NOMO-1 treated with dmso at 0.1 percent for 144 hours (cell line): ENCODE measurements at regions not wholly inside any gene's neighbourhood (a gene's known extent, or its start where the extent isn't known, plus 50 kb on each side); places are given as distances from the start of the nearest gene placed in this dataset.
"Not testable (repeated sequence)": the region's sequence is repeated elsewhere in the genome, so short reads cannot be mapped to it uniquely, and the experiment has no call there.

ENCODE experiments used
- DNase-seq: peaks from one replicate; lab custom pipeline; 2025; ENCODE audit not compliant: unreplicated experiment; lab: John Stamatoyannopoulos, UW

DNA sequence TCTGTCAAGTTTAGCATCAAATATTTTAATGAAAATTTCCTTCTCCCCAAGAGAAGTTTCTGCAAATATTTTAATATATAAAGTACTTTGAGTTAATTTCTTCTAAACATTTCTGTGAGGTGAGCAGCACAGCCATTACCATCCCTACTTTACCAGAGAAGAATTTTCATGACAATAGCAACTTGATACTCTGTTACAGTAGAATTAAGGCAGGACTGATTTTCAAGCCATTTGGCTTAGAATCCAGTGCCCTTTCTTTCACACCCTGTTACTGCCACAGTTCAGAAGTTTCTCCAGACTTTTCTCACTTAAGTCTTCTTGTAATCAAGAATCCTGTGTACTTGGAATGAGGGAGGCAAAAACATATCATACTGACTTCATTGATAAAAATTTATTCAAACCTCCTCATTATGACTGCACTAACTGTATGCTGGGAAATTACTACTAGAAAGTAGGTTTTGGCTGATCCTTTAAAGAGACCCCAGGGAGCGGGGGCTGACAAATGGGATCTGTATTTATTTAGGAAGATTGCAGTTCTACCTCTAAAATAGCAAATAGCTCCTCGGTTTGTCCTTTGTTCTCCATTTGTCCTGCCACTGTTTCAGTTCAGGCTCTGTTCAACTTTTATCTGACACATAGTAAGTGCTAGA lies 557.0 kb upstream of the SGO1 start:
- DNase-seq = no peak

DNA sequence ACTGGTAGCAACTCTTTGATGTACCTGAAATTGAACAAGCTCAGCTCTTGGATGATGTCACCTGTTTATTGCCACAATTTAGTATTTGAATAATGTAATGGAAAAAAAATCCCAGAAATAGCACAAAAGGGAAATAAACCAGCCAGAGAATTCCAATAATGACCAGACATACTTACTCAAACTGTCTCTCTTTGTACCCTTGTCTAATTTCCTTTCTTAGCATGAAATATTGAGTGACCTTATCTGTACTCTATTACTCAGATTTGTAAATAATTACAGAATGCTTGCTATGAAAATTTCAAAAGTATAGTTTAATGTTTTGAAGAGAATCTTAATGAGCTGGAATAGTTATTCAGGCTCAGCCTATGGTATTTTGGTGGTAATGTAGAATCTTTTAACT lies 555.4 kb upstream of the SGO1 start:
- DNase-seq = no peak

DNA sequence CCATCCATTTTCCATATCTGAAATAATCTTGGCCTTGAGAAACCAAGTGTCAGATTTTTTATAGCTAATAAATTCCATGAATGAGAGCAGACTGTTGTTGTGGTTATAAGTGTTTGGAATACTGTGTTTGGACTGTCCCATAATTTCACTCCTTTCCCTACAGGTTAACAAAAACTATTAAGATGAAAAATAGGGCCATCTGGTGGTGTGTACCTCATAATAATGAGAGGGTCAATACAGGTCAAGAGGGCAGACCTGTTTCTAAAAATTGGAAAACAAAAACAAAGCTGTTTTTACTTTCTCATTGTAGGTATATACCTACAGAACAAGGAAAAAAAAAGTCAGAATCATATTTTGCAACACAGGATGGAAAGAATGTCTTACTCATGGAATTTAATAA lies 553.8 kb upstream of the SGO1 start:
- no peak for DNase-seq

DNA sequence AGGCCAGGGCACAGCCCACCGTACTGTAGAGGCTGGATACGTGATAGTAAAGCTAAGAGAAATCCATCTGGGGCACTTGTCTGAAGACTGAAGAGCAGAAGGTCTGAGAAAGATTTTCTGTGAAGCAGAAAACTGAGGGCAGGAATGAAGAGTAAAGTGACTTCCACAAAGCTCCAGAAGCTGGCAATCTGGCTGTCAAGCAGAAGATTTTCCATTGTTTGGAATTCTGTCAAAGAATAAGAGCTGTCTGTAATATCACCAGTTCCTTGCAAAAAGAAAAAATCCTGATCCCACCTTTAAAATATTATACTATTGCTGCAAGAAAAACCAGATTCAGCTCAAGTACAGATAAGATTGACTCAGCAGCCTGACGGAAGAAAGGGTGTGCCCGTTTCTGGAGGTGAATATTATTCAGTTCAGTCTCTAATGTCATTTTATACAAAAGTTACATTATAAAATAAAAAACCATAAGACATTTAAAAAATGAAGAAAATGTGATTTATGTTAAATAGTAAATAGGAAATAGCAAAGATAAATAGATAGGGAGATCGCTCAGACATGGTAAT lies 550.4 kb upstream of the SGO1 start:
- DNase-seq = no peak

DNA sequence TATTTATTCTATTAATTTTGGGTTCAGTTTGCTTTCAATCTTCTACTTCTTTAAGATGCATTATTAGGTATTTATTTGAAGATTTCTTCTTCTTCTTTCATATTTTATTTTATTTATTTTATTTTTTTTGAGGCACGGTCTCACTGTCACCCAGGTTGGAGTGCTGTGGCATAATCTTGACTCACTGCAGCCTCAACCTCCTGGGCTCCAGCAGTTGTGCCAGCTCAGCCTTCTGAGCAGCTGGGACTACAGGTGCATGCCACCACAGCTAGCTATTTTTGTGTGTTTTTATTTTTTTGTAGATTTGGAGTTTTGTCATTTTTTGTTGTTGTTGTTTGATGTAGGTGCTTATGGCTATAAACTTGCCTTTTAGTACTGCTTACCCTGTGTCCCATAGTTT lies 543.2 kb upstream of the SGO1 start:
- no peak for DNase-seq

DNA sequence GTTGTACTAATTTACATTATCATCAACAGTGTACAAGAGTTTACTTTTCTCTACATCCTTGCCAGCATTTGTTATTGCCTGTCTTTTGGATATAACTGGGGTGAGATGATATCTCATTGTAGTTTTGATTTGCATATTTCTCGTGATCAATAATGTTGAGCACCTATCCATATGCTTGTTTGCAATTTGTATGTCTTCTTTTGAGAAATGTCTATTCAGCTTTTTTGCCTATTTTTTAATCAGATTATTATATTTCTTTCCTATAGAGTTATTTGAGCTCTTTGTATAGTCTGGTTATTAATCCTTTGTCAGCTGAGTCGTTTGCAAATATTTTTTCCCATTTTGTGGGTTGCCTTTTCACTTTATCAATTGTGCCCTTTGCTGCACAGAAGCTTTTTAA lies 540.8 kb upstream of the SGO1 start:
- no peak for DNase-seq

DNA sequence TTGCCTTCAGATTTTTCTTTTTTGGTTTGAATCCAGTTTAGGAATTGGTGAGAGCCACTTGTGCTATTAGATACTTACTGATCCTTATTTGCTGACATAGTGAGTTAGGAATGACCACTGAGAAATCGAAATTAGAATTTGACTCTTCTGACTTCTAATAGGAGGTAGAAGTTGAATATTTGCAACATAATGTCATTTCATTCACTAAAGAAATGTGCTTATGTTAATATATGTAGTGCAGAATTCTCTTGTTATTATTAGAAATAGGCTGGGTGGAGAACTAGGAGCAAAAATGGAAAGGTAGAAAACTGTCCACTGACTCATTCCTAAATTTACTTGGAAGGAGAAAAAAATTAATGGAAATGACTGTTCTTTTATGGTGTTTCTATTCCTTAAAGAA lies 538.2 kb upstream of the SGO1 start:
- no peak for DNase-seq

DNA sequence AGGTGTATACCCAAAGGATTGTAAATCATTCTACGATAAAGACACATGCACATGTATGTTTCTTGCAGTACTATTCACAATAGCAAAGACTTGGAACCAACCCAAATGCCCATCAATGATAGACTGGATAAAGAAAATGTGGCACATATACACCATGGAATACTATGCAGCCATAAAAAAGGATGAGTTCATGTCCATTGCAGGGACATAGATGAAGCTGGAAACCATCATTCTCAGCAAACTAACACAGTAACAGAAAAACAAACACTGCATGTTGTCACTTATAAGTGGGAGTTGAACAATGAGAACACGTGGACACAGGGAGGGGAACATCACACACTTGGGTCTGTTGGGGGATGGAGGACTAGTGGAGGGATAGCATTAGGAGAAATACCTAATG lies 530.4 kb upstream of the SGO1 start:
- not testable (repeated sequence) for DNase-seq

DNA sequence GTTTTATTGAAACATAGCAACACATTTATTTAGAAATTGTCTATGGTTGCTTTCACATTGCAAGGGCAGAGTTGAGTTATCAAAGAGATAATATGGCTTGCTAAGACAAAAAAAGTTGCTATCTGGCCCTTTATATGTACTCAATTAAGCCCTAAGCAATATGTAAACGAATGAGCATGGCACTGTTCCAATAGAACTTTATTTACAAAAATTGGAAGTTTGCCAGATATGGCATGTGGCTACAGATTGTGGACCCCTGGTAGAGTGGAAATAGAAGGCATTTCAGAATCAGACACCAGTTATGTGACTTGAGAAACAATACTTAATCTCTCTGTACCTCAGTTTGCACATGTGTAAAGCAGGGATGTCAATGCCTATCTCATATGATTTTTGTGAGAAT lies 515.6 kb upstream of the SGO1 start:
- no peak for DNase-seq

DNA sequence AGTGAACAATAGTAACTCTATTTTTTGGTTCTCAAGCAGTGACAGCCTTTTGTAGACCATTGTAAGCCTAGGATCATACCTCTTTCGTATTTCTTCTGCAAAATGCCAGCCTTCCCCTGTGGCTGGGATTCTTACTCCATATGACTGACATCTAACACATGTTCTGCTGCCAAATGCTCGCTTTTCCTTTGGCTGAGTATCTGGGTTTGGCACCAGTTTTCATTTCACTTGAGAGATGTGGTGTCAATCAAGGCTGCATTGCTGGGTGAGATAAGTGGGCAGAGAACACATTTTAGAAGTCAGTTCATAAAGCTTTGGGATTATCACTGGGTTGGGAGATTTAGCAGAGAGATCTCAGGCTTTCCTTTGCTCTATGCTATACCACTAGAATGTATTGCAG lies 514.7 kb upstream of the SGO1 start:
- DNase-seq = no peak

DNA sequence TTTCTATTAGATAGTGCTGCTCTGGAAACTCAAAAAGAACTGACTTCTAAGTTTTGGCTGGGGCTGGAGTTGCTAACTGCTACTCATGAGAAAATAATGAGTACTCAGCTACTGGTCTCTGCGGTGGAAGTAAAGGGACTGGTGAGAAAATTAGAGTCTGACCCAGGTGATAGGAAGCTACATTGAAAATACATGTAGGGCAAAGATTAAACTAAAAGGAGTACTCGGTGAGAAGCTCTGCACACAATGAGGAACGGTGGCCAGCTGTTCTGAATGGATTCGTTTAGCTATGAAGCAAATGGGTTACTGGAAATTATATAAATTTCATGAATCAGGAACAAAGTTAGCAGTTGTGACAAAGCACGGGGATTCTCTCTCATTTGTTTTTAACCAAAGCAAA lies 512.9 kb upstream of the SGO1 start:
- DNase-seq = no peak

DNA sequence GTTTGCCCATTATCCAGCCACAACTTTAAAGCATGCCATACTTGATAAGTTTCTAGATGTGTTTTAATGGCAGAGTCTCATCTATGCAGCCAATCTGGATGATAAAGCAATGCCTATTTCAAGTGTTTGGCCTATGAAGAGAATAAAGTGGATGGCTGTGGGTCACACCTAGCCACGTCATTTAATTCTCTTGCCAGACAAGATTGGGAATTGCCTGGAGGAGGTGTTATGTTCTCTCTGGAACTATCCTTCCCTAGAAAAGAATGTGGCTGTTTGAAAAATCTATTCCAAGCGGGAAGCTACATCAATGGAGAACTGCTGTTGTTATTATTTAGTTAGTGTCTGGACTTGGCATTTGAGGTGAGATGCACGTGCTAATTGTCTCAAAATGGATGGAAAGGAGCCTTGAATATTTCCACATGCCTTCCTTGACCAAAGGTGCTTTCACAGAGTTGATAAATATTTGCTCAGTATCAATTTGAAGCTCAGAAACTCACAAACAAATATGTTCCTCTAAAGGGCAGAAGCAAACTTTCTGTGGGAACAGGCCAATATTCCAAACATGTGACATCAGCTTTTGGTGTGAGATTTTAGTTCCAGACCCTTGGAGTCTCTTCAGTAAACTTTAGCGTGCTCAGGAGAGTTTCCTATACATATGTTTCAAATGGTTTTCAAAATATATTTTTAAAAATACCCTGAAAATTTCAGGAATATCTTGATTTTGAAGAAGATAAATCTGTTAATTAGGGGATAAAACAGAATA lies 510.6 kb upstream of the SGO1 start:
- DNase-seq = no peak

DNA sequence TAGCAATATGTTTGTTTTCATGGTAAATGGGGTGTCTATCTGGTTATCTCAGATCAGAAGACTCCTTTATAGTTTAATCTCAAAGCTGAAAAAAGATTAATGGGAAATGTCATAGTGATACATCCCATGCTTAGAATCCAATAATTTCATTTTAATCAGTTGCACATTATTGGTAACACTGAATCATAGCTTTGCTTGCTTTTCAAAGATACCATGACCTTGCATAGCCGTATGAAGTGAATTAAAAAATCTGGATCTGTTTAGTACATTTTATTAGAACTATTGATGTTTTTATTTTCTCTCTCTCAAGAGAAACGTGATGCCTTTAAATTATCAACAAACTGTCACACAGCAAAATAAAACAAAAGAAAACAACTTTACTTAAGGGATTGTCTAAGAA lies 506.7 kb upstream of the SGO1 start:
- DNase-seq = no peak

DNA sequence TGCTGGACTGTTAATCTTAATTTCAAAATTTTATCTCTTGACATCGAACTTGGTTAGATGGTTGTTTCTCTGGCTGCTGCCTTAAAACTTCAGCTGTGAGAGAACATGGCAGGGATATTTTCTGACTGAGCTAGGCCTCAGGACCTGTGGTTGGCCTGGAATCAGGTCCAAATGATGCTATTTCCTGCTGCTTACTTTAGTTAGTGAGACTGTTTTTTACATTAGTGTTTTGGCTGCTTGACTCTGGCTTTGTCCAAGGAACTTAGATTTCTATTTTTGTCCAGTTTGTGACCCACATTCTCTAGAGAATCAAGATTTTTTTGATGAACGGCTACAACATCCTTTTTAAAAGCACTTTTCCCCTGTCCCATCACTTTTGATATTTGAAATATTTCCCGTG lies 497.9 kb upstream of the SGO1 start:
- DNase-seq = no peak

DNA sequence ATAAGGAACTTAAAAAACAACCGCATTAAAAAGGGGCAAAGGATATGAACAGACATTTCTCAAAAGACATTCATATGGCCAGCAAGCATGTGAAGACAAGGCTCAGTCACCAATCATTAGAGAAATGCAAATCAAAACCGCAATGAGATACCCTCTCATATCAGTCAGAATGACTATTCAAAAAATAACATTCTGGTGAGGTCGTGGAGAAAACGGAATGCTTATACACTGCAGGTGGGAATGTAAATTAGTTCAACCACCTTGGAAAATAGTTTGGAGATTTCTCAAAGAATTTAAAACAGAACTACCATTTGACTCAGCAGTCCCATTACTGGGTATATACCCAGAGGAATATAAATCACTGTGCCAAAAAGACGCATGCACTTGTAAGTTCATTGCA lies 496.6 kb upstream of the SGO1 start:
- DNase-seq = no peak

DNA sequence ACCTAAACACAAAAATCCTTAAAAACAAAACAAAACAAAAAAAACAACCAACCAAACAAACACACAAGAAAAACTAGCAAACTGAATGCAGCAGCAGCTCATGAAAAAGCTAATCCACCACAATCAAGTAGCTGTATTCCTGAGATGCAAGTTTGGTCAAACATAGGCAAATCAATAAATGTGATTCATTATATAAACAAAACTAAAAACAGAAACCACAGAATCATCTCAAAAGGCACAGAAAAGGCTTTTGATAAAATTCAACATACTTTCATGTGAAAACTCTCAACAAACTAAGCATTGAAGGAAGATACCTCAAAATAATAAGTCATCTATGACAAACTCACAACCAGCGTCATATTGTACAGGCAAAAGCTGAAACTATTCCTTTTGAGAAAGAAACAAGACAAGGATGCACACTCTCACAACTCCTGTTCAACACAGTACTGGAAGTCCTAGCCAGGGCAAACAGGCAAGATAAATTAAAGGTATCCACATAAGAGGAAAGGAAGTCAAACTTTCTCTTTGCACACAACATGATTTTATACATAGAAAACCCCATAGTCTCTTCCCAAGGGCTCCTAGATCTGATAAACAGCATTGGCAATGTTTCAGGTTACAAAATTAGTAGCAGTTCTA lies 495.1 kb upstream of the SGO1 start:
- DNase-seq = no peak

DNA sequence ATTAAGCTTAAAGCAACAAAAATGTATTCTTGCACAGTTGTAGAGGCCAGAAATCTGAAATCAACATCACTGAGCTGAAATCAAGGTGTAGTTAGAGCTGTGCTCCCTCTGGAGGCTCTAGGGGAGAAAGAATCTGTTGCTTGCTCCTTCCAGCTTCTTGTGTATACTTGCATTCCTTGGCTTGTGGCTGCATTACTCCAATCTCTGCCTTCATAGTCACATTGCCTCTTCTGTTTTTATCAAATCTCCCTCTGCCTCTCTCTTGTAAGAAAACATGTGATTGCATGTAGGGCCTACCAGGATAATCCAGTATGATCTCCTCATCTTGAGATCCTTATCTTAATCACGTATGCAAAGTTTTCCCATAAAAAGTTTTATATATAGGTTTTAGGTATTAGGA lies 487.9 kb upstream of the SGO1 start:
- DNase-seq = no peak

DNA sequence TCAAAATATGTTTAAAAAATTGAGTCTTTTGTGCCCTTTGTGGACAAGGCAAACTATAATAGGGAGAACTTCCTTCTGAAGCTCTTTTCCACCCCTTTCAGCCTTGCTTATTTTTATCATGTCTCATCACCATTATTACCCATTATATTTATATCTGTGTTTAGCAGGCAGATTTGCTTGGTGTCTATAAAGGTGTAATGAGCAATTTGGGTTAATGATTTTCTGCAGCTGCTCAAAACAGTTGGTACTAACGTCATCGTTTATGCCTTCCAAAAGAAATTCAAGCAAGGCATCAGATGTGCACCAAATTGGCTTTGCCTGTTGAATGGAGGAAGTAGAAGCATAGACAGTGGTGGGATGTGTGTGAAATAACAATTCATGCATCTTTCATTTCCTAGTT lies 483.7 kb upstream of the SGO1 start:
- DNase-seq = no peak

DNA sequence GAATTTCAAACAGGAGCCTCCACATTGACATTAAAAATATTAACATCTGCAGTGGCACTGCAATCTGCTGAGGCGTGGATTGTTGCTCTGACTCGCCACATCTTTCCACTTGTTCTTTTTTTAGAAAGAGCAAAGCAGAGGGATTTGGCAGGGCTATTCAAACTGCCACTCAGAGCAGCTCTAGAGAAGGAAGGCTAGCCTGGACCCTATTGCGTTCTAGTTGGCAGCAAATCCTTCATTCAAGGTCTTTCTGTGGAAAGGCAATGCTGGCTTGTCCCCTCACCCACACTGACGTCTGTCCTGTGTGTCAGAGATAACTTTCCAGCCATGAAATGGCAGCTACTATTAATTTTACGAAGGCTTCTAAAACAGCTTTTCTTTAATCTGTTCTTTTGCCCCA lies 483.2 kb upstream of the SGO1 start:
- no peak for DNase-seq

DNA sequence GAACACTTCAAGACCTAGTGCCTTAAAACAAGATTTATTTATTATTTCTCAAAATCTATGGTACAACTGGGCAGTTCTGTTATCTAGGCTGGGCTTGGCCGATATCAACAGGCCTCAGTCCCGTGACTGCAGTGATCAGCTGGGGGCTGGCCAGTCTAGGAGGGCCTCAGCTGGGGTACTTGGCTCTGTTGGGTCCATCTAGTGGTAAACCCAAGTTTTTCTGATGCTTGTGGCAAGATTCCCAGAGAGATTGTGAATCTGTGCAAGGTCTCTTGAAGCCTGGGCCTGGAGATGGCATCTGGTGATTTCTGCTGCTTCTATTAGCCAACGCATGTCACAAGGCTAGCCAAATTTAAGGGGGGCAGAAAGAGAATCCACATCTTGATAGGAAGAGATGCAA lies 482.4 kb upstream of the SGO1 start:
- DNase-seq = no peak

DNA sequence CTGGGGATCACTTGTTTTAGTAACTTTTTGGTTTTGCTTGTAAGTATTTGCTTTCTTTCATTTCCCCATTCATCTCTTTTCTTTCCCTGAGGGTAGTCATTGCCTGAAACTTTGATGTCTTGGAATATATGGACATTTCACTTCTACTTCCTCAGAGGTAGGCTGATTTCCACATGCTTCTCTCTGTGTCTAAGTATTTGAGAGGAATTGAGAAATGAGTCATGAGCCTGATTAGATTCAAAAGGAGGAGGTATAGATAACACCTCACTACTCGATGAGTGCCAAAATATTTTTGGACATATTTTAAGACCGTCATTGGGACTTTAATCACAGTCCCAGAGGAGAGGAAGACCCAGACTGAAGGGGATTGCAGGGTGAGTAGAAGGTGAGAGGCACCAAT lies 480.1 kb upstream of the SGO1 start:
- no peak for DNase-seq

DNA sequence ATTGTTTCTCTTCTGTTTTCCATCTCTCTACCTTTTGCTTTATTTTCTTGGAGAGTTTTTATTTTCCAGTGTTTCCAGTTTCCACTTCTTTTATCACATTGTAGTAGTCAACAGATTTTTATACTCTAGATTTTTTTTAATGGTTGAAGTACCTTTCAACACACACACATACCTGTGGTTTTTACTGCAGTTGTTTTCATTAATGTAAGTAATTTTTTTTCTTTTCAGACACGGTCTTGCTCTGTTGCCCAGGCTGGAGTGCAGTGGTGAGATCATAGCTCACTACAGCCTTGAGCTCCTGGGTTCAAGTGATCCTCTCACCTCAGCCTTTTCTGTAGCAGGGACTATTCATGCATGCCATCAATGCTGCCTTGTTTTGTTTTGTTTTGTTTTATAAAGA lies 472.5 kb upstream of the SGO1 start:
- no peak for DNase-seq
